GM12865 (cell line): ENCODE measurements at regions not wholly inside any gene's neighbourhood (a gene's known extent, or its start where the extent isn't known, plus 50 kb on each side); places are given as distances from the start of the nearest gene placed in this dataset.

Experiments used
- DNase-seq: peaks from one replicate; pipeline ENCODE4 v3.0.0; 2010; ENCODE audit warnings: low read depth
- H3K4me3 ChIP-seq: 2 replicates; pipeline ENCODE4 v1.5.1; 2011; ENCODE audit warnings: mild to moderate bottlenecking, low read depth, low read length, control low read depth
- CTCF ChIP-seq: IDR thresholded peaks from 2 replicates; pipeline ENCODE4 v1.5.1; 2011; ENCODE audit warnings: low read length, control low read depth, low read depth, inconsistent platforms; ENCODE audit not compliant: insufficient read depth; ENCODE audit errors: missing control alignments

GRCh38 chr11:32161293-32161692 lies 70.4 kb downstream of the RCN1 start:
- DNase-seq, result no peak
- no peak overlapping the region for H3K4me3 ChIP-seq
- no peak for TF ChIP-seq CTCF

DNA sequence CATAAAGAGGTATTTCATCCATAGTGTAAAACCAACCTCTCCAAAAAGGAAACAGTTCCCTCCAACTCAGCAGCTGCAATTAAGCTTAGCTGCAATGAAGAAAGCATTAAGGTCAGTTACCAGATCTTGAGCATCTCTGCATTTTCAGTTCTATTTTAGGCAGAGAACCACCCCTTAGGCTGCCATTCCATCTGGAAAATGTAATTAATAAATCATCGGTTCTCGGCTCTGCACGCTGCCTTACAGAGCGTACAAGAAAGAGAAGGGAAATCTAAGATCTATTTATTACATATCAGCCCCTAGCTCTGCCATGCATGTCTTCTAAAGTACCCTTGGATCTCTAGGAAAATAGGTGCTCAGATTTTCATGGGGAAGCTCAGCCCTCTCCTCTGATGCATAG lies 71.5 kb downstream of the RCN1 start:
- DNase-seq, result no peak
- H3K4me3 ChIP-seq, result no peak overlapping the region
- TF ChIP-seq CTCF, result no peak

GRCh38 chr11:32162906-32163305 lies 72.0 kb downstream of the RCN1 start:
- no peak overlapping the region for H3K4me3 ChIP-seq
- DNase-seq, result no peak
- no peak for TF ChIP-seq CTCF

GRCh38 chr11:32163557-32163956 lies 72.7 kb downstream of the RCN1 start:
- H3K4me3 ChIP-seq, result no peak overlapping the region
- DNase-seq, result no peak
- TF ChIP-seq CTCF, result no peak

- no peak for TF ChIP-seq CTCF
- DNase-seq, result no peak
- H3K4me3 ChIP-seq, result no peak overlapping the region
Observed at GRCh38 chr11:32164836-32165235, 74.0 kb downstream of the RCN1 start.

DNA sequence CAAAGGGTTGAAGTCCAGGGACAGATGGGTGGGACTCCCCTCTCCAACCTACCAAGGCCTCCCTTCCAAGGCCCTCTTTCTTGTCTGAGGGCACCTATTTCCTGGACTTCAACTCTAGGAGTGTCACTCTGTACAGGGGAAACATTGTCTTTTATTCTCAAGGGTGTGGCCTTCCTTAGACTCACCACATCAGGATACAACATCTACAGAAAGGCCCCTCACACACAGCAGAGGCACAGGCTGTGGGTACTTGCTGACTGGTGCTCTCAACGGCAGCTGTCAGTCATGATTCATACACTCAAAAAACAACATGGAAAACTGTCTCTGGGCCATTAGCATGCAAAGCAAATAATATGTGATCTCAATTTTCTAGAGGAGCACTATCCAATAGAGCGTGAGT lies 78.0 kb downstream of the RCN1 start:
- no peak for TF ChIP-seq CTCF
- H3K4me3 ChIP-seq, result no peak overlapping the region
- DNase-seq, result no peak

GRCh38 chr11:32171445-32171844 lies 80.6 kb downstream of the RCN1 start:
- no peak for DNase-seq
- TF ChIP-seq CTCF, result no peak
- no peak overlapping the region for H3K4me3 ChIP-seq
